ENCODE measurements at regions not wholly inside any gene's neighbourhood (a gene's known extent, or its start where the extent isn't known, plus 50 kb on each side); places are given as distances from the start of the nearest gene placed in this dataset.

DNA sequence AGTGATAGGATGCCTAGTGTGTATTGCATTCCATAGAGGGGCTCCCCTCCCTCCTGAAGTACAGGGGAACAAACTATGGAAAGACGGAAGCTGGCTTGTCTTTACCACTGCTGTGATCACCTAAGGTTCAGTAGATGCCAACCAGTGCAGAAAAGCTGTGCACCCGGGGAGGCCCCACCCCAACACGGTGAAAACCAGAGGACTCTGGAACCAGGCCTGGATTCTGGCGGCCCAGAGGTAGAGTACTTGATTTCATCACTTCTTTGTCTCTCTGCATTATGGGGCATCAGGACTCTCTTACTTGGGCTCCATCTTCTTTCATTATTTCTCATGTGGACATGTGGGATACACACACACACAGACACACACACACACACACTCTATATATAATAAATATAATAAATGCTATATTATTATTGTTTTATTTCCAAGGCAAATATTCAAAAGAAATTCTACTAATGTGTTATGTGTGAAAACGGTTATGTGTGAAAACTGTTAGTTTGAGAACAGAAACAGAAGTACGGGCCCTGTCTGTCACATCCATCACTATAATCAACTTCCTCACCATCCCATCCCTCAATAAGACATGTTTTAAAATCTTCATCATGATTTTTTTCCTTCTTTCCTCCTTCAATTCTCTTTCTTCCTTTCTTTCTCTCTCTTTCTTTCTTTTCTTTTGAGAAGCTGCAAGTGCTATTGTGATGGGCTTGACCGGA, 152.4 kb upstream of the CMC1 start:
- DNase-seq (ENCODE audit: low spot score) = no peak

DNA sequence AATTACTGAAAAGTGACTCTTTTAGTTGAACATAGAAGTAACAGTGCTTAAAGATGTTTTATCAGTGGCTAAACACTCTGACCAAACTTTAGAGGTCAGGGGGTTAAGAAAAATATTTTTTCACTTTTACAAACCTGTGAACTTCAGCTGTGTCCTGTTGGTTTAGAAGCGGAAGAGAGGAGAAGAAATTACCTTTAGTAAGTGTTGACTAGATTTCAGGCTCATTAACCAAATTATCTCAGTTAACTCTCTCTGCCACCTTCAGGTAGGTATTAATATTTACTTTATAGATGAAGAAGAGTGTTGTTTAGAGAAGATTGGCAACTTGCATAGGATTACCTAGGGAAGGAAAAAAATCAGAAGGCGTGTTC, 151.9 kb upstream of the CMC1 start:
- DNase-seq (ENCODE audit: low spot score) = no peak

DNA sequence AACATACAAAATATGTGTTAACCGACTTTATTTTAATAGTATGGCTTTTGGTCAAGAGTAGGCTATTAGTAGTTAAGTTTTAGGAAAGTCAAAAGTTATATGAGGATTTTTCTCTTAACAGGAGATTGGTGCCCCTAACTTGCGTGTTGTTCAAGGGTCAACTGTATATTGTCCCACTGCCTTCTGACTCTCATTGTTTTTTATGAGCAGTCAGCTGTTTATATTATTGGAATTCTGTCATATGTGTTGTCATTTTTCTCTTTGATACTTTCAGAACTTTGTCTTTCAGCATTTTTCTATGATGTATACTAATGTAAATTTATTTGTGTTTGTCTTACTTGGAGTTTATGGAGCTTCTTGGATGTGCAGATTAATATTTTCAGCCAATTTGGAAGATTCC, 142.1 kb upstream of the CMC1 start:
- no peak for DNase-seq (ENCODE audit: low spot score)

DNA sequence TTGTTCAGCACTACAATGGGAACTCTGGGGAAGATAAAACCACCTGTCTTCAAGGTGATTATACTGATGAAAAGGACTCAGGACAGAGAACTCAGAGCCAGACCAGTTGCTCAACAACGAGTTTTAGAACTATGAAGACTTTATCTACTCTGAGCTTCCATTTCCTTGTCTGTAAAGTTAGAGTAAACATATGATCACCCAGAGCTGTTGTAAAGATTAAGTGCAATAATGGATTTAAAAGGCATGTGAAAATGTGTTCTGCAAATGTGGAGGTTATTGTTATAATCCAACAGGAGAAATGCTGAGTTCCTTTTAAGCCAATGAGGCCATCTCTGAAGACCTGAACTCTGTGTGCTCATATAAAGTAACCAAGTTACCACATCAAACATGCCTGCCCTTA, 139.7 kb upstream of the CMC1 start:
- no peak for DNase-seq (ENCODE audit: low spot score)

- no peak for DNase-seq (ENCODE audit: low spot score)
Observed at GRCh38 chr3:28103861-28104260, 137.6 kb upstream of the CMC1 start.

DNA sequence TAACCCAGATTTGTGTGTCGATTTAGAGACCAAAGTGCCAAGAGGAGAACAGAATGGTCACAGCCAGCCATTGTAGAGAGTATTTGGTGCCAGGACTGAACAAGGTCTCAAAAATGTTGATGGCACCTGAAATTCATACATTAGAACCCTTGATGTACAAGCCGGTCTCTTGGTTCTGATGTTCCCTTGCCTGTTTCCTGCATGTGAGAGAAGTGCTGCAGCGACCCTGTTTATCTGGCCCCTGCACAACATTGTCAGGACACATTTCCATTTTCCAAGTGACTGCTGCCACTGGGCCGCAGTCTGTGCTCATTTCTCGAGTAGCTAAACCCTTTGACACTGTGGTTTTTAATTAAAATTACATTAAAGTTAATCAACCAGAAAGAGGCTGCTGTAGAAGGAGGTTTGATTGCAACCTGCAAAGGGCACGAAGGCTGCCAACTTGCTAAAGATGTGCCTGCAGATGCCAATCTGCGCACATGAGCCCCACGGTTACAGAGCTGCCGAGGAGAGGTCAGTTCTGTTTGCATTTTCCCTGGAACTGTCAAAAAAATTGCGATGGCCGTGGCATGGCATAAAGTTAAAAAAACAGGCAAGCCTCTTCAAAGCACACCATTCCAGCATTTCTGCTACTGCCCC, 136.4 kb upstream of the CMC1 start:
- no peak for DNase-seq (ENCODE audit: low spot score)

DNA sequence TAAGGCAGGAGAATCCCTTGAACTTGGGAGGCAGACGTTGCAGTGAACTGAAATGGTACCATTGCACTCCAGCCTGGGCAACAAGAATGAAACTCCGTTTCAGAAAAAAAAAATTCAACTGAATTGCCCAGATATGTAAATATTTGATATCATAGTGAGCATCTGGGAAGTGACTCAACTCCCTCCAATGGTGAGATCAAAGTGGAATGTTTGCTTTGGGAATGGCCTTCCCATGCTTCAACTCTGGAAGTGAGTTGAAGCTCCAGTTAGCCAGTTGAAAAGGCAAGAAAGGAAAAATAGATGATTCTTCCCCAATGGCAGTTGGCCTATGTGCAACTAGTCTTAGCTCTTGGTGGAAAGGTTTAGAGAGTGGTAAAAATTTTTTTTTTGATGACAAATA, 131.6 kb upstream of the CMC1 start:
- no peak for DNase-seq (ENCODE audit: low spot score)

GRCh38 chr3:28110869-28111268, 130.6 kb upstream of the CMC1 start:
- DNase-seq (ENCODE audit: low spot score) = no peak

GRCh38 chr3:28114893-28115292, 126.5 kb upstream of the CMC1 start:
- no peak for DNase-seq (ENCODE audit: low spot score)

GRCh38 chr3:28115316-28115715, 126.1 kb upstream of the CMC1 start:
- no peak for DNase-seq (ENCODE audit: low spot score)

DNA sequence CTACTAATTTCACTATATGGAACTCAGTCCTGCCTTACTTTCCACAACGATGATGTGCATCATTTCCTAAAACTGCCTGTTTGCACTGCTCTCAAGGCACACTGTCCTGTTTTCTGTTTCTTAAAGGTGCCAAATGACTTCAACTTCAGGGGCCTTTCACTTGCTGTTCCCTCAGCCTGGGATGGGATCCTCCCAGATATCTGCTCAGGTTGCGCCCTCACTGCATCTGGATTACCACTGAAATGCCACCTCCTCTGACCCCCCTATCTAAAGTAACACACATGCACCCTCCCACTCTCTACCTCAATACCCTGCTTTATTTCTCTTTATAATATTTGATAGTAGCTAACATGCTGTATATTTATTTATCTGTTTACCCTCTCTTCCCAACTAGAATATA, 123.8 kb upstream of the CMC1 start:
- no peak for DNase-seq (ENCODE audit: low spot score)

DNA sequence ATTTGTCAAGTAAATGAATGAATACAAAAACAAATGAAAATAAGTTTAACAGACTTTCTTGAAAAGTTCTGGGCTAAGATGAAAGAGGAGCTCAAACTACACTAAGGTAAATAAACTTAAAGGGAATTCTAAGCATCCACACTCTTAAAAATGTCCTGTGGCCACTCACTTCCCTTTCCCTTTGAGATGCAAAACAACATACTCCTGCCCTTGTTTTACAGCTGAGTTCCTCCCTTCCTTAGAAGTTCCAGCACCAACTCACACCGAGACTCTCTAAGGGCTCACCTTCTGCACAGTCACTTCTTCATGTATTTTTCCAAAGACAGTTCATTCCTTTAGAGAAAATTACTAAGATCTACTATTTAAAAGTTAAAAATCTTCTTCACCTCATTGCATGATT, 123.3 kb upstream of the CMC1 start:
- no peak for DNase-seq (ENCODE audit: low spot score)

DNA sequence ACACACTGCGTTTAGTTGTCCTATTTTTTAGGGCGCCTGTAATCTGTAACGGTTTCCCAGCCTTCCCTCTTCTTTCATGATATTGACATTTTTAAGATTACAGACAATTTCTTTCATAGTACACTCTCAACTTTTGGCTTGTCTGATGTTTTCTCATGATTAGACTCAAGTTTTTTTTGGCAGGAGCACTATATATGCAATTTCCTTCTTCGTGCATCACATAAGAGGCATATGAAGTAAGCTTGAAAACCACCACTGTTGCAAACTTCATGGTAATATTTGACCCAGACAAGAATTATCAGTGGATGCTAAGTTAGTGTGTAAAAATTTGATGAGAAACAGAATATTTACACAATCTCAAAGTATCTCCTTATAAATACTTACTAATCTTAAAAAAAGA, 119.2 kb upstream of the CMC1 start:
- DNase-seq (ENCODE audit: low spot score) = no peak

GRCh38 chr3:28124882-28125281, 116.5 kb upstream of the CMC1 start:
- DNase-seq (ENCODE audit: low spot score) = no peak

GRCh38 chr3:28125342-28125741, 116.1 kb upstream of the CMC1 start:
- no peak for DNase-seq (ENCODE audit: low spot score)

- DNase-seq (ENCODE audit: low spot score) = no peak
Observed at GRCh38 chr3:28130836-28131235, 110.6 kb upstream of the CMC1 start.

DNA sequence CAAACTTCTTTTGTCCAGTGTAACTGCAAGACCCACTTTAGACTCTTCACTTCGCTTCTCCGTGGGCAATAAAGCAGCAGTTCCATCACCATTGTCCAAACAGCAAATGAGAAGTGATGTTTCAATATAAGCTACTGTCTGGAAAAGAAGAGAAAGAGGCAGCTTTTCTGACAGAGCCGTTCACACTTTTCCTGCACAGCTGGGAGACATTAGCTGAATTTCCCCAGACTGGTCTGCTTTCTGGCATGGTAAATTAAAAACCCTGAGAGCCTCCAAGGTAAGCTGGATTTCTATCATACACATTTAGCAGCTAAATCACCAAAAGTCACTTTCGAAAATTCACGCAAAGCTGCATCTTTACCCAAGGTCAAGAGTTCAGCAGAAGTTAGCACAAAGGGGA, 108.5 kb upstream of the CMC1 start:
- DNase-seq (ENCODE audit: low spot score) = no peak

DNA sequence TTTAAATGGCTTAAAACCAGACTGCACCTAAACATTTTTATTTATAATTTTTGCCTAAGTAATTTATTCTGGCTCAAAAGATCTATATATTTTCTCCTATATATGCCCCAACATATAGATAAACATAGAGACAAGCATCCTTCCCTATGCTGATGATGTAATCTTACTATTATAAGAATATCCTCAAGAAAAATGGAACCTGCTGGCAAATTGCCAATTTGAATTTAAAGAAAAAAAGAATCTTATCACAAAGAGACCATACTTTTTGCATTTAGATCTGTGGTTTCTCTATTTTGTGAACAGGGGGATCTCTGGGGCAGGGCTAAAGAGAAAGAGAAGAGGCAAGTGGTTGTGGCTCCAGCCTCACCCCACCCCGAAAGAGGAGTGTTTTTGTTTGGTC, 107.2 kb upstream of the CMC1 start:
- DNase-seq (ENCODE audit: low spot score) = no peak

DNA sequence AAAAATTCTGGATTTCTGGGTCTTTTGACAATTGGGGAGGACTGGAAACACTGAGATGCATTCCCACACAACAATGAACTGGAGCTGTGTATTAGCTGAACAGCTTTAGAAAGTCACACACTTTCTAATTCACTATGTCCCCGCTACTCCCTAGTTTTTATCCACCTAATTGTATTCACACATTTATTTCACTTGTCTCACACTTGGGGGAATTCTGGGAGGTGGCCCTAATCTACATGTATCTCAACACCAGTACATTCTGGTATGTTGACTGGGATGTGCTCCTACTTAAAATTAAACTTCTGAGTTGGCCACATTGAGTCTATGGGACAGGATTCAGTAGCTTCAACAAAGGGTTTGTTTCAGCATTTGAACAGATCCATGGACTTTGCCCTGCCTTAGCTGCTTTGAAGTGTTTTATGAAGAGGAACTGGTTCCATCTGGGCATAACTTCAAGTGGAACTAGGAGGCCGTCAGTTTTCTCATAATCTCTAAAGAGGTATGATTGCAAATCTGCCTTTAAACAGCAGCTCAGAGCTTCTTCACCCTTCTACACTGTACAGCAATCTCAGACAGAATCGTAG, 106.5 kb upstream of the CMC1 start:
- no peak for DNase-seq (ENCODE audit: low spot score)

DNA sequence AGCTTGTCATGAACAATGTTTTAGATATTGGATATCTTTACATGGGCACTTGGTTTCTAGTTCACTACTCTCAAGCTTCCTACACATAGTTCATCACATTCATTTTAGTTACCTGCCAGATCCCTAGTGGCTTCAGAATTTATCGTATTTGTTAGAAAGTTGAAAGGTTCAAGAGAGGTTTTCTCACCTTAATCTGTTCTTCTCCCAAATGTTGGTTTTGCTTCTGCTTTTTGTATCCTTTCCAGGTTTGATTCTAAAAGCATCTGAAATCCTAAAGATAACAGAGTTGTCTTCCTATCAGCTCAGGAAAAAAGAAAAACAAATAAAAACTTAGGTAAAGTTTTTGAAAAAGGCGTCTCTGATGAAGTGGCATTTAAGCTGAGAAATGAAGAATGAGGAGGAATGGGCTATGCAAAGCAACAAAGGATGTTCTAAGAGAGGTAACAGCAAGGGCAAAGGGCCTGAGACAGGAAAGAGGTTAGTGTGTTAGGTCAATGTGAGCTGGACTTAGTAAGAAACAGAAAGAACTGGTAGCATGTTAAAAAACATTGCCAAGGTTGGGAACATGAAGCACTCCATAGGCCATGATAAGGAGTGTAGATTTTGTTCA, 104.7 kb upstream of the CMC1 start:
- DNase-seq (ENCODE audit: low spot score) = no peak

DNA sequence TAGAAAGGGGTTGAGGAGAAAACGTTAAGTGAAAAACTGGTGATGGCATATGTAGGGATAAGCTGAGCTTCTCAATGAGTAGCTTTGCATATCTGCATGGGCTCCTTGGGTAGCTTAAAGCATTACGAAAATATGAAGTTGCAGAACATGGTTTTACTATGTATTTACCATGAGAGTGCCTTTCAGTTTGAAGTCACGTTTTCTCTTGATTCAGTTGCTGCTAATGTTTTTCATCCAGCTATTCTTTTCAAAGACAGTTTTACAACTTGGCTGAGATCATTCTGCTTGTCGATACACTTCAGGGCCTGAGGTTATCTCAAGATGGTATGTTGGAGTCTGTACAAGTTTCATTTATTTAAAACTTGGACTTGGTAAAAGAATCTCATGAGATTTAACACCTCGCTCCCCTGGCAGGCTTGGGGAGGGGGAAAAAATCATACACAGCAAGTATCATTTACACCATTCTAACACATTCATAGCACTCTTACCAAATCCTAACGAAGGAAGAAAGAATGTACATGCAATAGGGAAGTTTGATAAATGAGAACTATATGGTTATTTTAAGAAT, 103.3 kb upstream of the CMC1 start:
- DNase-seq (ENCODE audit: low spot score) = no peak

DNA sequence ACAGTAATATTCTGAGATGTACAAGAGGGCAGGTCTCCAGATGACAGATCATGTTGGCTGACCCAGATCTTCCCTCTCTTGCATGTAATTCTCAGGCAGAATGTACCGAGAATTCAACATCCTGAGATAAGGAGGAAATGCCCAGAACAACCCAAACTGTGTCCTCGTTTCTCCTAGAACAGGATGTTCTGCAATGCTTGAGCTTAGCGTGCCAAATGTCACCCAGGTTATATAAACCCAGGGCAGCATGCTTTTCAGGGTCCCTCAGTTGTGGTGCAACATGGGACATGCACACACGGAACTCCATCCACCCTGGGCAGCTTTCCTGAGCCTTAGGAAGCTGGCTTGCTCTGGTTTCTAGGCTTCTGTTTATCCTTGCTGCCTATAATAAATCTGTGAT, 102.1 kb upstream of the CMC1 start:
- DNase-seq (ENCODE audit: low spot score) = no peak

GRCh38 chr3:28139967-28140634, 101.3 kb upstream of the CMC1 start:
- DNase-seq (ENCODE audit: low spot score) = no peak

All from CD4-positive, alpha-beta T cell treated with Interleukin-15 for 4 hours (primary cell).